MG63 (cell line): ENCODE measurements at regions not wholly inside any gene's neighbourhood (a gene's known extent, or its start where the extent isn't known, plus 50 kb on each side); places are given as distances from the start of the nearest gene placed in this dataset.
"Not testable (repeated sequence)": the region's sequence is repeated elsewhere in the genome, so short reads cannot be mapped to it uniquely, and the experiment has no call there.

Experiments
- DNase-seq: peaks from one replicate; pipeline ENCODE4 v3.0.0-alpha.2; 2020
- H3K27me3 ChIP-seq: fragments of 250-450 bp; sonication (Bioruptor Pico); 2 replicates; pipeline ENCODE4 v1.5.1; 2020; ENCODE audit warnings: mild to moderate bottlenecking, moderate library complexity
- H3K36me3 ChIP-seq: fragments of 250-450 bp; sonication (Bioruptor Pico); 2 replicates; pipeline ENCODE4 v1.5.1; 2020; ENCODE audit warnings: mild to moderate bottlenecking, moderate library complexity
- H3K4me3 ChIP-seq: fragments of 250-450 bp; sonication (Bioruptor Pico); 2 replicates; pipeline ENCODE4 v1.5.1; 2020; ENCODE audit warnings: mild to moderate bottlenecking, moderate library complexity
- H3K9me3 ChIP-seq: fragments of 250-450 bp; sonication (Bioruptor Pico); 2 replicates; pipeline ENCODE4 v1.5.1; 2020; ENCODE audit warnings: mild to moderate bottlenecking, moderate library complexity

DNA sequence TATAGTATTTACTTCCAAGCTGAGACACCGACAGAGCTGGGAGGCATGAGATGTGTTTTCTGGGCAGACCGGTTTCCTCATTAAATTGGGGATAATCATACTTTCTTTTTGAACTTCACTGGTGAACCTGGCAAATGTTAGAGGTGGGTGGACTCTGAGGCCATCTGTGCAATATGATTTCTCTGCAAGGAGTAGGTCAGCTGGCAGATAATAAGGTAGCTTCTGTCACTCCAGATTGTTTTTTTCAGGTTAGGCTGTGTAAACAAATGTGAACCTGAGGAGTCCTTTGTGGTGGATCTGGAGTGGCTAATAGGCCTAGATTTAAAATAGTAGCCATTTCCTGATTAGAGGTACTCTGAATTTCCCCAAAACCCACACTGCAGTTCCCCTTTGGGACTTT lies 75.4 kb upstream of the S1PR3 start:
- Histone ChIP-seq H3K4me3 (no peak overlapping the region), H3K27me3 (no peaks in the 10 kb centered on the region), H3K36me3 (no peaks in the 10 kb centered on the region), H3K9me3 (peaks cover 2% of the 10 kb centered on the region; the same call in 1 of the 2 replicates)
- no peak for DNase-seq

DNA sequence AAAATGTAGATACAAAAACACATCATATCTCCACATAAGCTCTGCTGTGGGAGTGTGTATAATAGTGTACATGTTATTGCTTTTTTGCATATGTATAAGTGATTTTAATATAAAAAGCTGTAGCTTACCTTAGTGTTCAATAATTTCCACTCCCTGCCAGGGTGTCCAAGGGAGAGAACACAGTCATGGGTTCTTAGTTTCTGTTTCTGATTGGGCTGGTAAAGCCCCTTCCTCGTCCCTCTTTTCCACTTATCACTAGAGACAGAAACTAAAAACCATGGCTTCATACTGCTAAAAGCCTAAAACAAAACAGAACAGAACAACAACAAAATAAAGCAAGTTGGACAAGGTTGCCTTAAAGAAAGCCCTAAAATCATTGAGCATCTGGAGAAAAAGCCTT lies 74.4 kb upstream of the S1PR3 start:
- Histone ChIP-seq H3K9me3 (peaks cover 2% of the 10 kb centered on the region; the same call in 1 of the 2 replicates), H3K4me3 (no peak overlapping the region), H3K27me3 (no peaks in the 10 kb centered on the region), H3K36me3 (no peaks in the 10 kb centered on the region)
- no peak for DNase-seq

DNA sequence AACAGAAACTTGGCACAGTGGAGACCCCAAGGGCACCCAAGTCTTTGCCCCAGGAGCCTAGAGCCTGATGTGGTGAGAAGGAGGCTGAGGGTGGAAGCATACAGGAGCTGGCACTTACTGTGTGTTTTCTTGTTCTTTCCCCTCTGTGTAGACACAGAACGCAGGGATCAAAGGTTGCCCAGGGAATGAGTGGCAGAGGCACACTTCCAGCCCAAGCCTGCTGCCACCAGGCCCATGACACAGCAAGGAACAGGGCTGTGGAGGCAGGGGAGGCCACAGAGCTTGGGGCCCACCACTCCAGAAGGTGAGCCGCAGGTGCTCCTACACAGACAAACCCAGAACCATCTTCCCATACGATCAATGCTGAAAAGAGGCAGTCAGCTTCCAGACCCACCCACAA lies 73.9 kb upstream of the S1PR3 start:
- no peak for DNase-seq
- Histone ChIP-seq H3K9me3 (peaks cover 2% of the 10 kb centered on the region; the same call in 1 of the 2 replicates), H3K27me3 (no peaks in the 10 kb centered on the region), H3K36me3 (no peaks in the 10 kb centered on the region), H3K4me3 (no peak overlapping the region)

DNA sequence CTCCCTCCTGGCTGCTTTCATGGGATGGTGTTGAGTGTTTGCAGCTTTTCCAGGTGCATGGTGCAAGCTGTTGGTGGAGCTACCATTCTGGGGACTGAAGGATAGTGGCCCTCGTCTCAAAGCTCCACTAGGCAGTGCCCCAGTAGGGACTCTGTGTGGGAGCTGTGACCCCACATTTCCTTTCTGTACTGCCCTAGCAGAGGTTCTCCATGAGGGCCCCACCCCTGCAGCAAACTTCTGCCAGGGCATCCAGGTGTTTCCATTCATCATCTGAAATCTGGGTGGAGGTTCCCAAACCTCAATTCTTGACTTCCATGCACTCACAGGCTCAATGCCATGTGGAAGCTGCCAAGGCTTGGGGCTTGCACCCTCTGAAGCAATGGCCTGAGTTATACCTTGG lies 72.7 kb upstream of the S1PR3 start:
- H3K4me3 ChIP-seq, H3K36me3 ChIP-seq, DNase-seq, H3K9me3 ChIP-seq, H3K27me3 ChIP-seq: not testable (repeated sequence)

DNA sequence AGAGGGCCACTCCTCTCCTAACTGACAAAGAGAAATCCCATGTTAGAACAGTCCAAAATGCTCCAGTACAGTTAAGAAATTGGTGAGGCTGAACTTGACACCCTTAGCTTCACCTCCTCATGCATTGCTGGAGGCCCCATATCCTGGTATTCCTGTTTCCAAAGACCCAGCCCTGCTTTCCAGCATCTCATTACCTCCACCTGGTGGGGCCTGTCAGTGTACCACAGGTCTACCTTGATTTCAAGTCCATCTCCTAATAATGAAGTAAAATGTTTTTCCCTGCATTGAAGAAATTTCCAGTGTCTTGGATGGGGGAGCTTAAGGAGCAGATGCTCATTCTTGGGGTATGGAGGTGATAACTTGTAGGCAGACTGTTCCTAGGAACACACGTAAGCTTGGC lies 70.6 kb upstream of the S1PR3 start:
- DNase-seq: no peak
- no peak overlapping the region for H3K4me3 ChIP-seq
- peaks cover 2% of the 10 kb centered on the region; the same call in 1 of the 2 replicates for H3K9me3 ChIP-seq
- H3K27me3 ChIP-seq: no peaks in the 10 kb centered on the region
- no peaks in the 10 kb centered on the region for H3K36me3 ChIP-seq

DNA sequence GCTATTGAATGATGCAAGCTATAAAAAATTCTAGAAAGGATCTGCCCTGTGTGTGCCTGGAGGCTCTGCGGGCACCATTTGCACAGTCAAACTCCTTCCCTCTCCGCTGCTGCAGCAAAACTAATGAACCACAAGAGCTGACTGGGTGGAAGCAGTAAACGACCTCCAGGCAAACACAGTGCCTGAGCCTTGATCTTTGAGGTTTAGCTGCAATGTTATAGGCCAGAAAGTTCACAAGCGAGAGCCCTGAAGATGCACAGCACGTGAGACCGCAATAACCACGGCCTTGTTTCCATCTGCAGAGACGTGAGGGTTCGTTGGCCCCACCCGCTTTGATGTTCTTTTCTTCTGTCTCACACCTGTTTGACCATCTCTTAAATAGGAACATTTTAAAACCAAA lies 69.2 kb upstream of the S1PR3 start:
- H3K9me3 ChIP-seq: peaks cover 2% of the 10 kb centered on the region; the same call in 1 of the 2 replicates
- no peak for DNase-seq
- no peaks in the 10 kb centered on the region for H3K27me3 ChIP-seq

DNA sequence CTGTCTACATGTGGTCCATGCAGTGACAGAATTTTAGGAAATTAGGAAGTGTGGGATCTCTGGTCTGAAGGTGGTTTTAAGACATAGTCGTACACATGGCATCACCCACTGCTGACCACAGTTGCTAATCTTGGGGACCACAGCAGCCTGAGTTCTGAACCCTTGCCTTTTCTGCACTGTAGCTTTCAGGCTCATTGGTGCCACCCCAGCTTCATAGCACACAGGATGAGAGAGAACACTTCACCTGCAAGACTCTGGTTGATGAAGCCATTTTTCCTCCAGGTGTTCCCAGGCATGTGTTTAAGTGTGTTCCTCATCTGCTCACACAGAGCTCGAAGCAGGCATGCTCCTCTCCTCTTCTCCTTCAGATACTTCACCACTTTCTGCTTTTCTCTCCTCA lies 68.2 kb upstream of the S1PR3 start:
- Histone ChIP-seq H3K4me3 (no peak overlapping the region), H3K27me3 (no peaks in the 10 kb centered on the region), H3K36me3 (no peaks in the 10 kb centered on the region), H3K9me3 (peaks cover 2% of the 10 kb centered on the region; the same call in 1 of the 2 replicates)
- DNase-seq: no peak

More for the DNA sequence above, 69.2 kb upstream of the S1PR3 start:
- Histone ChIP-seq H3K4me3 (no peak overlapping the region), H3K36me3 (no peaks in the 10 kb centered on the region)

DNA sequence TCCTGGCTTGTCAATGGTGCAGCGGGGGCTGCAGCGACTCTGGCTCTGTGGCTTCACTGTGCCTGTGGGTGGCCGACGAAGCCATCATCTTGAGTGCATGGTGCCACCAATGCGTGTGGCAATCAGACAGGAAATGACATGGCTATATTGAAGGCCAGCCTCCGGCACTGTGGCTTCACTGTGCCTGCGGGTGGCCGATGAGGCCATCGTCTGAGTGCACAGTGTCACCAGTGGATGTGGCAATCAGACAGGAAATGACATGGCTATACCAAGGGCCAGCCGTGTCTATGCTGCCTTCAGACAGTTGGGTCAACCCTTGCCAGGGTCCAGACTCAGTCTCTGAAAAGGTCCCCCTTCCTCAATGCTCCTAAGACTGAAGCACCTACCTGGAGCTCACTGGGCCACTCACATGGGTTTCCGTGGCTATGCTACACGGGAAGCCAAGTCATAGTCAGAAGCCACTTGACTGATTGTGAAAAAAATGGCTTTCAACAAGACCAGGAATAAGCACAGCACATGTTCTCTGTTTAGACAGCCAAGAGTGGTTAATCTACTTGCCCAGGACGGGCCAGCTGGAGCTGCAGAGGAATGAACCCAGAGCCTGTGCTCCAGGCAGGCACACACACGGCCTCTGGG lies 67.5 kb upstream of the S1PR3 start:
- Histone ChIP-seq H3K36me3 (no peaks in the 10 kb centered on the region), H3K9me3 (peaks cover 2% of the 10 kb centered on the region; the same call in 1 of the 2 replicates), H3K27me3 (no peaks in the 10 kb centered on the region), H3K4me3 (no peak overlapping the region)
- DNase-seq: no peak

DNA sequence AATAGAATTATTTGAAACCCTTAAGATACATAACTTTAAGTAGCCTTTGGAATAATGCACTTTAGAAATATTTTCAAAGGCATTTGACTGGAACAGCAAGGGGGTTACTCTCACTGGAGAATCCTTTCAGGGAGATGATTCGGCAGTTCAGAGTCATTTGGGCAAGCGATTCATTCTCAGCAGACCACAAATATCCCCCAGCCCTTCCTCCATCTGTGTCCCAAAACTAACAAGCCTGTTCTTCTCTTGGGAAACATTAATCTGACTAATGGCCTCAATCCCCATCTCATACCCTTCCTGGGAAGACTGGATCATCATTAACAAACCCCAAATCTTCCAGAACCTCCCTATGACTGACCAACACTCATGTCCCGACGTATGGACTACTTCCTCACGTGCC lies 65.8 kb upstream of the S1PR3 start:
- Histone ChIP-seq H3K27me3 (no peaks in the 10 kb centered on the region), H3K36me3 (no peaks in the 10 kb centered on the region), H3K4me3 (no peak overlapping the region), H3K9me3 (no peaks in the 10 kb centered on the region)
- DNase-seq: no peak

DNA sequence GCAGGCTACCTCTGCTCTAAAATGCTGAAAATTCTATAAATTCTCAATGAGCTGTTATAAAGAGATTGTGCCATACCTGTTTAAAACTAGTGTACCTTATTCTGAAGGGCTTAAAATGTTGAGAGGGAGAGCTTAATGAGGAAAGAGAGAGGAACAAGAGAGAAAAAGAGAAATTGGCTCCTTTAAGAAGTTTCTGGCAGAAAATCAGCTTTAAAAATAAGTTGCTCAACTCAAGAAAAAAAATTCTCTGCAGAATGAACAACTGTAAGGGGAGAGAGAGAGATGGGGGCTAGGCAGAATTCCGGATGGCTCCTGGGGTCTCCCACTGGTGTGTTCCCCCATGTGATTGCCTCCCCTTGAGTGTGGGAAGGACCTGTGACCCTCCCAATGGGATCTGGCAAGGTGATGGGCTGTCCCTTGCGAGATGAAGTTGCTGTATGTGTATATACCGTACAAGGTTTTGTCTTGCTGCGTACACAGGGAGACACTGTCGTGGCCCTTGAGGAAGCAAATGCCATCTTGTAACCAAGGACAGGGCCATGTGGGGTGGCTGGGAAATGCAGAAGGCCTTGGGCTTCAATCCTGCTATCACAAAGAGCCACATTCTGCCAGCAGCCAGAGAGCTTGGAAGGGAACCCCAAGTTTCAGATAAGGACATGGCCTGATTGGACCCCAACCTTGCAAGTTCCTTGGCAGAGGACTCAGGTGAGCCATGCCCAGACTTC lies 64.3 kb upstream of the S1PR3 start:
- Histone ChIP-seq H3K4me3 (no peak overlapping the region), H3K9me3 (no peaks in the 10 kb centered on the region), H3K27me3 (no peaks in the 10 kb centered on the region), H3K36me3 (no peaks in the 10 kb centered on the region)
- DNase-seq: no peak

DNA sequence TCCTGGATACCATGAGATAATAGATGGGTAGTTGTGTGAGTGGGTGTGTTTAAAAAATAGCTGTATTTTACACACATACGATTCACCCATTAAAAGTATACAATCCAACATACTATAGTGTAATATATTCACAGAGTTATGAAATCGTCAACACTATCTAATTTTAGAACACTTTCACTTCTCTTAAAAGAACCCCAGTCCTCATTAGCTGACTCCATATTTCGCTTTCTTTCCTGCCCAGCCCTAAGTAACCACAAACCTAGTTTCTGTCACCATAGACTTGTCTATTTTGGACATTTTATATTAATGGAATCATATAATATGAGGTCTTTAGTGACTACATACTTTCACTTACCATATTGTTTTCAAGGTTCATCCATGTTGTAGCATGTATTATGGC lies 63.8 kb upstream of the S1PR3 start:
- H3K9me3 ChIP-seq: no peaks in the 10 kb centered on the region
- H3K4me3 ChIP-seq: no peak overlapping the region
- H3K36me3 ChIP-seq: no peaks in the 10 kb centered on the region
- DNase-seq: no peak
- H3K27me3 ChIP-seq: no peaks in the 10 kb centered on the region

DNA sequence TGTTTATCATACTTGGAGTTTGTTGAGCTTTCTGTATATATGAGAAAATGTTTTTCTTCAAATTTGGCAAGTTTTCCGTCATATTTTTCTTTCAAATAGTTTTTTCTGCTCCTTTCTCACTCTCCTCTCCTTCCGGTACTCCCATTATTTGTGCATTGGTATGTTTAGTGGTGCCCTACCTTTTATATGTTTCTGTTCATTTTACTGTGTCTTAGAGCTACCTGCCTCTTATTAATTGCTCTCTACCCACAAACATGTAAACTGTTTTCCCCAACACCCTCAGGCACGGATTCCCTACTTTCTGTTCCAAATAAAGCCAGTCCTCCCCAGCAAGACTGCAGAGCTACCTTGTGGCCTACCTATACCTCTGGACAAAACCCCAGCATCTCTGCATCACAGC lies 60.6 kb upstream of the S1PR3 start:
- H3K4me3 ChIP-seq: no peak overlapping the region
- H3K27me3 ChIP-seq: no peaks in the 10 kb centered on the region
- no peaks in the 10 kb centered on the region for H3K36me3 ChIP-seq
- DNase-seq: no peak
- no peaks in the 10 kb centered on the region for H3K9me3 ChIP-seq

DNA sequence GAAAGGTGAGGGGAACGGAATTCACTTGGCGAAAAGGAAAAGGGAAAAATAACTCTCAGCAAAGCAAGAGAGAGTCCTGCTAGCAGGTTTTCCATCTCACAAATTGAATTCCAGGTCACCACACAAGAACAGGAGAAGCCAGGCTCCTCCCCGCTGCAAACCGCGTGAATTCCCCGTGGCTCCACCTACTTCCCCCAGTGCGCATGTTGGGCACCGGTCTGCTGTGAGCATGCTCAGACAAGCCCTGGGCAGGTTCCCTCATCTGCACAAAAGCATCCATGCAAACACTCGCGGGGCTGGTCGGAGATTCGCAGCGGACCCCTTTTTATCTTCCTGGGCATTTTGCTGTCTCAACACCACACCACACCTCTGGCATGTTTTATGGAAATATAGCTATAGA lies 58.5 kb upstream of the S1PR3 start:
- no peak overlapping the region for H3K4me3 ChIP-seq
- H3K27me3 ChIP-seq: no peaks in the 10 kb centered on the region
- no peak for DNase-seq
- no peaks in the 10 kb centered on the region for H3K9me3 ChIP-seq
- H3K36me3 ChIP-seq: no peaks in the 10 kb centered on the region

DNA sequence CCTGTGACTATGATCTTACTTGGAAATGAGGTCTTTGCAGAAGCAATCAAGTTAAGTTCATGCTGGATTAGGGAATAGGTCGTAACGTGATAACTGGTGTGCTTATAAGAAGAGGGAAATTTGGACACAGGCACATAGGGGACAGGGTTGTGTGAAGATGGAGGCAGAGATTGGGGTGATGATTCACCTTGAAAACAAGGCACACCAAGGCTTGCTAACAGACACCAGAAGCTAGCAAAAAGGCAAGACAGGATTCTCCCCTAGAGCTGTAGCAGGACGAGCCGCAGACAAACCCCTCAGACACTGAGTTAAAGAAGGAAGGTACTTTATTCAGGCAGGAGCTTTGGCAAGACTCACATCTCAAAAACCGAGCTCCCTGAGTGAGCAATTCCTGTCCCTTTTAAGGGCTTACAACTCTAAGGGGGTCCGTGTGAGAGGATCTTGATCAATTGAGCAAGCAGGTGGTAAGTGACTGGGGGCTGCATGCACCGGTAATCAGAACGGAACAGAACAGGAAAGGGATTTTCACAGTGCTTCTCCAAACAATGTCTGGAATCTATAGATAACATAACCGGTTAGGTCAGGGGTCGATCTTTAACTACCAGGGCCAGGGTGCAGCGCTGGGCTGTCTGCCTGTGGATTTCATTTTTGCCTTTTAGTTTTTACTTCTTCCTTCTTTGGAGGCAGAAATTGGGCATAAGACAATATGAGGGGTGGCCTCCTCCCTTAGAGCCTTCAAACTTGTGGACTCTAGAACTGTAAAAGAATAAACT lies 57.5 kb upstream of the S1PR3 start:
- H3K36me3 ChIP-seq: no peaks in the 10 kb centered on the region
- no peaks in the 10 kb centered on the region for H3K27me3 ChIP-seq
- H3K9me3 ChIP-seq: no peaks in the 10 kb centered on the region
- DNase-seq: no peak
- no peak overlapping the region for H3K4me3 ChIP-seq

DNA sequence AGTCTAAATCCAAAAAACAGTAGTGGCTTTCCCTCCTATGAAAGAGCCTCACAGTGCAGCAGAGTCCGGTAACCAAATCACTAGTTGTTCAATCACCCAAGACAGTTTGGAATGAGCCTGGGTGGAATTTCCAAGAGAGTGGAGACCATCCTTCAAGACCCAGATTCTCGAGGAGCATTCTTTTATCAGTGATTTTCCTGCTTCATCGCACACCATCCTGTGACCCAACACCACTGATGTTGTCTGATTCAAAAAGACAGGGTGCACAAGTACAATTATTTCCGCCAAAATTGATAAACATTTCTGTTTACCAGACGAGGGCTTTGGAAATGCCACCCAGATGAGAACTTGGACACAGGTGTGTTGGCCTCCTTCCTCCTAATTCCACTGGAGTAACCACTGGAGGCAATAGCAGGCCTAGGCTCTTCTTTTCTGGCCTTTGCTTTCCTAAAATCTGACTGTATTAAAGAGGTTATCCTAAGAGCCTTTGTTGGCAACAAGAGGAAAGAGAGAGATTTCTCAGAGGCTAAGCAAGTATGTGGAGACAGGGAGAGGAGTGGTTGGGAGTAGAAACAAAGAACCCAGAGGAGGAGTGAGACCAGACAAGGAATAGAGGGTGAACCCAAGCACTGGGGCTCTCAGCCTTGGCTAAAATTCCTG lies 56.3 kb upstream of the S1PR3 start:
- Histone ChIP-seq H3K9me3 (no peaks in the 10 kb centered on the region), H3K27me3 (no peaks in the 10 kb centered on the region), H3K36me3 (no peaks in the 10 kb centered on the region), H3K4me3 (no peak overlapping the region)
- DNase-seq: no peak

DNA sequence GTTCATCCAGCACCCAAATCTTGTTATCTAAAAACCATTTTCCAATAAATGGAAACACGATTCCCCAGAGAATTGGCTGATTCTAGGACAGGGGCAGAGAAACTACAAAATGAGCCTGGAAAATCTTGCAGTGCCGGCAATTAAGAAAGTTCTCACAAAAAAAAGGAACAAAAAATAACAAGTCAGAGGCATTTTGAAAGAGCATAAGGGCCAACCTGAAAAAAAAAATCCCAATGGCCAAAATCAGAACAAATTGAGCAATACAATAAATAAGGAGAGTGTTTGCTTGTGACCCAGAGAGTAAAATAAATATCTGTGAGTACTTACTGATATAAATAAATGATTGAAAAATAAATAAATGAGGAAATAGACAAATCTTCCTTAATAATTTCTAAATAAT lies 55.1 kb upstream of the S1PR3 start:
- no peak overlapping the region for H3K4me3 ChIP-seq
- no peak for DNase-seq
- H3K9me3 ChIP-seq: no peaks in the 10 kb centered on the region
- H3K27me3 ChIP-seq: no peaks in the 10 kb centered on the region
- no peaks in the 10 kb centered on the region for H3K36me3 ChIP-seq

DNA sequence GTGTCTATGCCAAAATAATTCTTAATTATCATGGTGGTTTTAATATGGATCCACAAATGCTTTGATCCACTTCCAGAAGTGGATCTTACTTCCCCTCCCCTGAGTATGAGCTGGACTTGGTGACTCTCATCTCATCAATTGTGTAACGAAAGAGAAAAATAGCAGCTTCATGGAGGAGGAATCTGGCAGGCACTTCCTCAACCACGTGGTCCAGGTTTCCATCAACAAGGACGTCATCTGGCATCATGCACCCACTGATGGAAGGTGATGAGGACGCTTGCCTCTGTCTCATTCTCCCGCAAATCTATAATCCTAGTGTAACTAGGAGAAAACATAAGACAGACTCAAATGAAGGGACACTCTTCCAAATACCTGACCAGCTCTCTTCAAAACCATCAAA lies 54.6 kb upstream of the S1PR3 start:
- Histone ChIP-seq H3K27me3 (no peaks in the 10 kb centered on the region), H3K9me3 (no peaks in the 10 kb centered on the region), H3K4me3 (no peak overlapping the region), H3K36me3 (no peaks in the 10 kb centered on the region)
- no peak for DNase-seq
